Adrenal gland (tissue), 9 donors: ENCODE measurements at regions not wholly inside any gene's neighbourhood (a gene's known extent, or its start where the extent isn't known, plus 50 kb on each side); places are given as distances from the start of the nearest gene placed in this dataset.

Experiments used
- DNase-seq, 7 donors: peaks; one replicate each; pipeline ENCODE4 v3.0.0-alpha.2; 2019 to 2020
- H3K27ac ChIP-seq, 5 donors: fragments of 200-600 bp; sonication (generic) in 4 of 5; 1 replicate in 3 of 5; 2 replicates in 2 of 5; pipeline versions ENCODE4 v1.5.1 to v1.8.0; 2016 to 2020; ENCODE audit warnings: mild to moderate bottlenecking in 1 of 5
- H3K27me3 ChIP-seq: fragments of 200-600 bp; 2 replicates; pipeline ENCODE4 v1.8.0; 2021
- H3K36me3 ChIP-seq, 2 donors: fragments of 200-600 bp; replicated peaks in 1 of 2; 1 replicate in 1 of 2; 2 replicates in 1 of 2; pipeline versions ENCODE4 v1.5.1 to v1.8.0; 2018 to 2022
- H3K4me1 ChIP-seq, 2 donors: fragments of 200-600 bp; replicated peaks in 1 of 2; 1 replicate in 1 of 2; 2 replicates in 1 of 2; pipeline versions ENCODE4 v1.5.1 to v1.8.0; 2018 to 2021
- H3K4me3 ChIP-seq, 4 donors: fragments of 200-600 bp; sonication (generic) in 3 of 4; one replicate each; pipeline ENCODE4 v1.5.1; 2016 to 2018
- H3K9me3 ChIP-seq, 3 donors: fragments of 200-600 bp; sonication (generic) in 1 of 3; replicated peaks in 1 of 3; 1 replicate in 2 of 3; 2 replicates in 1 of 3; pipeline versions ENCODE4 v1.5.1 to v1.8.0; 2016 to 2021
- POLR2A ChIP-seq, 2 donors: fragments of 450-650 bp; IDR thresholded peaks; one replicate each; pipeline ENCODE4 v1.6.1; 2017; ENCODE audit warnings: antibody characterized with exemption in 2 of 2, mild to moderate bottlenecking in 2 of 2, moderate library complexity in 1 of 2
- WGBS, 4 donors: extraction: QIAGEN DNeasy Blood & Tissue Kit in 2 of 4; methylation state at CpG; one replicate each; pipeline versions ENCODE4 v1.1.5 to v1.1.7; 2013 to 2017; 5-methylcytosine and 5-hydroxymethylcytosine counted together
- intact Hi-C, 2 donors: fragments of 100-400 bp; cut with DNase I; formaldehyde crosslinking; loops; one replicate each; pipeline versions ENCODE4 v1.14.1 to v1.15.0; 2022 to 2023
- TF ChIP-seq, protein P1 (sequence below), 6 experiments: fragments of 450-650 bp in 4 of 6; fragments of 200-600 bp in 2 of 6; sonication (generic) in 1 of 6; IDR thresholded peaks; 1 replicate in 5 of 6; 2 replicates in 1 of 6; pipeline versions ENCODE4 v1.5.1 to v1.8.0; 2016 to 2021; ENCODE audit warnings: antibody characterized with exemption in 6 of 6, mild to moderate bottlenecking in 2 of 6, moderate library complexity in 1 of 6
- donor health status: healthy with polysubstance abuse.
- donor health status: Bipolar disorder and iron deficiency.
- donor health status: DM: yes; HTN: yes; CAD: no.
- donor health status: DM: no; HTN: no; CAD: no.
- donor health status: DM: no; HTN: no; CAD: no.

- WGBS, 4 donors = 73 to 78% (median 75%) methylated on average over 4 of the region's 4 CpGs
- no peak overlapping the region for H3K27ac ChIP-seq
- H3K9me3 ChIP-seq = no peaks in the 10 kb centered on the region
- intact Hi-C loops = loop anchor here in 1 of 2 donors (10.0 kb wide), 1 partner anchor 61 kb away; no protein-coding TSS in a partner anchor
- H3K36me3 ChIP-seq = no peaks in the 10 kb centered on the region
- TF ChIP-seq, protein P1, sequence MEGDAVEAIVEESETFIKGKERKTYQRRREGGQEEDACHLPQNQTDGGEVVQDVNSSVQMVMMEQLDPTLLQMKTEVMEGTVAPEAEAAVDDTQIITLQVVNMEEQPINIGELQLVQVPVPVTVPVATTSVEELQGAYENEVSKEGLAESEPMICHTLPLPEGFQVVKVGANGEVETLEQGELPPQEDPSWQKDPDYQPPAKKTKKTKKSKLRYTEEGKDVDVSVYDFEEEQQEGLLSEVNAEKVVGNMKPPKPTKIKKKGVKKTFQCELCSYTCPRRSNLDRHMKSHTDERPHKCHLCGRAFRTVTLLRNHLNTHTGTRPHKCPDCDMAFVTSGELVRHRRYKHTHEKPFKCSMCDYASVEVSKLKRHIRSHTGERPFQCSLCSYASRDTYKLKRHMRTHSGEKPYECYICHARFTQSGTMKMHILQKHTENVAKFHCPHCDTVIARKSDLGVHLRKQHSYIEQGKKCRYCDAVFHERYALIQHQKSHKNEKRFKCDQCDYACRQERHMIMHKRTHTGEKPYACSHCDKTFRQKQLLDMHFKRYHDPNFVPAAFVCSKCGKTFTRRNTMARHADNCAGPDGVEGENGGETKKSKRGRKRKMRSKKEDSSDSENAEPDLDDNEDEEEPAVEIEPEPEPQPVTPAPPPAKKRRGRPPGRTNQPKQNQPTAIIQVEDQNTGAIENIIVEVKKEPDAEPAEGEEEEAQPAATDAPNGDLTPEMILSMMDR (IDR thresholded peaks at IDR 0.05) = no peak
- no peak for TF ChIP-seq POLR2A (IDR thresholded peaks at IDR 0.05)
- no peaks in the 10 kb centered on the region for H3K4me1 ChIP-seq
- H3K4me3 ChIP-seq = no peak overlapping the region
- no peak for DNase-seq
- H3K27me3 ChIP-seq = no peaks in the 10 kb centered on the region
These were observed 1289.2 kb downstream of the DSC3 start for GRCh38 chr18:29753379-29753778.

GRCh38 chr18:29749704-29750103, 1292.8 kb downstream of the DSC3 start:
- Histone ChIP-seq H3K27me3 (no peaks in the 10 kb centered on the region), H3K36me3 (no peaks in the 10 kb centered on the region), H3K4me3 (no peak overlapping the region), H3K27ac (no peak overlapping the region), H3K9me3 (no peaks in the 10 kb centered on the region), H3K4me1 (no peaks in the 10 kb centered on the region)
- 85 to 90% (median 87%) methylated on average over 1 of the region's 1 CpG for WGBS, 4 donors
- intact Hi-C loops = loop anchor here in 1 of 2 donors (10.0 kb wide), 1 partner anchor 65 kb away; no protein-coding TSS in a partner anchor
- no peak for DNase-seq
- no peak for TF ChIP-seq POLR2A (IDR thresholded peaks at IDR 0.05)
- TF ChIP-seq, protein P1 (IDR thresholded peaks at IDR 0.05) = no peak

DNA sequence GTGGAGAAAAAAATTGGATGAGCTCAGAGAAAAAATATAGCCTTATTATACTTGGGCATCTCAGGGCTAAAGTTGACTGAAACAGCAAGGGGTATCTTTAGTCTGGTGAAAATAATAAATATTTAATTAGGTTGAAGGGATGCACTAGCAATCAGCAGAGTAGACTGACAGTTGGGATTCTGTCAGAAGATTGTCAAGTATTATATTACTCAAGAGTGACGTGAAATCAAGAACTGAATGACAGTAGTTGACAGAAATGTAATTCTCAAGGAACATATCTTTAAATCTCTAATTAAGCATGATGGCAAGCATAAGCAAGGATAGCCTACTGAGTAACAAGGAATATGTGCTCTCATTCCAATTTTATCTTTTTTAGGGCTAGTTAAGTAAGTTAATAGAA, 1301.1 kb downstream of the DSC3 start:
- no peak for DNase-seq
- Histone ChIP-seq H3K36me3 (no peaks in the 10 kb centered on the region), H3K27ac (no peak overlapping the region), H3K27me3 (no peaks in the 10 kb centered on the region), H3K9me3 (no peaks in the 10 kb centered on the region), H3K4me1 (no peaks in the 10 kb centered on the region), H3K4me3 (no peak overlapping the region)
- 67 to 93% (median 73%) methylated on average over 1 of the region's 1 CpG for WGBS, 4 donors
- TF ChIP-seq, protein P1 (IDR thresholded peaks at IDR 0.05) = no peak
- no peak for TF ChIP-seq POLR2A (IDR thresholded peaks at IDR 0.05)
- intact Hi-C loops = no loop called here

DNA sequence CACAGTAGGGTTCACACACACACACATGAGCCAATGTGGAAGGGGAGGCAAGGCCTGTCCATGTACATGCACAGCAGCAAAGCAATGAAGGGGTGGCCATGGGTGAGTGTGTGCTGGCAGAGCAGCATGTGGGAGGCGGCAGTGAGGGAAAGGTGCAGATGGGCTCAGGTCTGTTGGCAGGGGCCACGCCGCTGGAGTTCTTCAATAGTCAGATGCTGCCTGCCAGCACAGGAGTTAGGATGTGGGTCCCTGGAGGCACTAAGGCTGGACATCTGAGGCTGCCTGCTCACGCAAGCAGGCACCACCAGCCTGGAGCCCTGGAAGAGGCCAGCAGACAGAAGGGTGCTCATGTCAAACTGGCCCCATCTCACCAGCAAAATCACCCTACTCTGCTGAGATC, 1304.9 kb downstream of the DSC3 start:
- Histone ChIP-seq H3K27ac (no peak overlapping the region), H3K27me3 (no peaks in the 10 kb centered on the region), H3K36me3 (no peaks in the 10 kb centered on the region), H3K4me3 (no peak overlapping the region), H3K9me3 (no peaks in the 10 kb centered on the region), H3K4me1 (no peaks in the 10 kb centered on the region)
- no peak for DNase-seq
- no peak for TF ChIP-seq POLR2A (IDR thresholded peaks at IDR 0.05)
- TF ChIP-seq, protein P1 (IDR thresholded peaks at IDR 0.05) = no peak
- WGBS, 4 donors = 86 to 100% (median 87%) methylated on average over 4 of the region's 4 CpGs
- intact Hi-C loops = no loop called here
